RWPE2 (cell line): ENCODE measurements at regions not wholly inside any gene's neighbourhood (a gene's known extent, or its start where the extent isn't known, plus 50 kb on each side); places are given as distances from the start of the nearest gene placed in this dataset.
"Not testable (repeated sequence)": the region's sequence is repeated elsewhere in the genome, so short reads cannot be mapped to it uniquely, and the experiment has no call there.

Source experiments
- ATAC-seq: fragments of 200-7000 bp; cut with Tn5 transposase; 3 replicates; pipeline ENCODE4 v1.9.1; 2021; ENCODE audit warnings: low read depth
- DNase-seq: peaks from one replicate; pipeline ENCODE4 v3.0.0-alpha.2; 2020; ENCODE audit warnings: low spot score
- H3K27ac ChIP-seq: fragments of 450-650 bp; 2 replicates; pipeline ENCODE4 v1.5.1; 2017; ENCODE audit warnings: mild to moderate bottlenecking; ENCODE audit not compliant: poor library complexity, severe bottlenecking
- H3K27me3 ChIP-seq: fragments of 250-450 bp; sonication (Bioruptor Pico); 2 replicates; pipeline ENCODE4 v1.5.1; 2021; ENCODE audit warnings: mild to moderate bottlenecking, moderate library complexity; ENCODE audit not compliant: insufficient read depth, poor library complexity, severe bottlenecking
- H3K36me3 ChIP-seq: fragments of 250-450 bp; sonication (Bioruptor Pico); 2 replicates; pipeline ENCODE4 v1.5.1; 2020; ENCODE audit warnings: low read depth, mild to moderate bottlenecking, moderate library complexity
- H3K4me1 ChIP-seq: fragments of 250-450 bp; sonication (Bioruptor Pico); 2 replicates; pipeline ENCODE4 v1.5.1; 2021; ENCODE audit warnings: mild to moderate bottlenecking, moderate library complexity; ENCODE audit not compliant: insufficient read depth, poor library complexity, severe bottlenecking
- H3K4me3 ChIP-seq: fragments of 250-450 bp; sonication (Bioruptor Pico); 2 replicates; pipeline ENCODE4 v1.5.1; 2021; ENCODE audit warnings: mild to moderate bottlenecking, moderate library complexity; ENCODE audit not compliant: severe bottlenecking
- H3K9me3 ChIP-seq: fragments of 250-450 bp; sonication (Bioruptor Pico); 2 replicates; pipeline ENCODE4 v1.5.1; 2021; ENCODE audit warnings: mild to moderate bottlenecking, moderate library complexity; ENCODE audit not compliant: severe bottlenecking
- TF ChIP-seq, protein P1 (sequence below): fragments of 450-650 bp; IDR thresholded peaks from one replicate; pipeline ENCODE4 v1.5.1; 2017; ENCODE audit warnings: mild to moderate bottlenecking, moderate library complexity; ENCODE audit not compliant: poor library complexity, severe bottlenecking

DNA sequence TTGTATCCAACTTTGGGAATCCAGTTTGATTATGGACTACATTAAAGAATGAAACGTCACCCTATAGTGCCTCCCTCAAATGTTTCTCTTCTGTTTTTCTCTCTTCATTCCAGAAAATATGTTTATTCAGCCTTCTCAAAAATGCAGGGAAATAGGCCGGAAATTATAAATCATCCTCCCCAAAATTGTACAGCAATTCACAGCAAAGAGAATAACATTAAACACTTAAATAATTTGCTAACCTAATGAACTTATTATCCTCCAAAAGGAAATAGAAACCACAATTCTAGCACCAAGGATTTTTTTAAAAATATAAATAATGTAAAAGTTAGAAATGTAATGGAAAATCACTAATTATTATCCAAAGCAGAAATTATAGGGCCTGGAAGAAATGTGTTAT, 115.9 kb upstream of the CCNG1 start:
- H3K4me1 ChIP-seq = no peaks in the 10 kb centered on the region
- no peak overlapping the region for H3K27ac ChIP-seq
- ATAC-seq = no peak
- H3K9me3 ChIP-seq = no peaks in the 10 kb centered on the region
- no peaks in the 10 kb centered on the region for H3K36me3 ChIP-seq
- TF ChIP-seq, protein P1, sequence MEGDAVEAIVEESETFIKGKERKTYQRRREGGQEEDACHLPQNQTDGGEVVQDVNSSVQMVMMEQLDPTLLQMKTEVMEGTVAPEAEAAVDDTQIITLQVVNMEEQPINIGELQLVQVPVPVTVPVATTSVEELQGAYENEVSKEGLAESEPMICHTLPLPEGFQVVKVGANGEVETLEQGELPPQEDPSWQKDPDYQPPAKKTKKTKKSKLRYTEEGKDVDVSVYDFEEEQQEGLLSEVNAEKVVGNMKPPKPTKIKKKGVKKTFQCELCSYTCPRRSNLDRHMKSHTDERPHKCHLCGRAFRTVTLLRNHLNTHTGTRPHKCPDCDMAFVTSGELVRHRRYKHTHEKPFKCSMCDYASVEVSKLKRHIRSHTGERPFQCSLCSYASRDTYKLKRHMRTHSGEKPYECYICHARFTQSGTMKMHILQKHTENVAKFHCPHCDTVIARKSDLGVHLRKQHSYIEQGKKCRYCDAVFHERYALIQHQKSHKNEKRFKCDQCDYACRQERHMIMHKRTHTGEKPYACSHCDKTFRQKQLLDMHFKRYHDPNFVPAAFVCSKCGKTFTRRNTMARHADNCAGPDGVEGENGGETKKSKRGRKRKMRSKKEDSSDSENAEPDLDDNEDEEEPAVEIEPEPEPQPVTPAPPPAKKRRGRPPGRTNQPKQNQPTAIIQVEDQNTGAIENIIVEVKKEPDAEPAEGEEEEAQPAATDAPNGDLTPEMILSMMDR = no peak
- H3K4me3 ChIP-seq = no peak overlapping the region
- peaks cover 4% of the 10 kb centered on the region for H3K27me3 ChIP-seq
- no peak for DNase-seq

DNA sequence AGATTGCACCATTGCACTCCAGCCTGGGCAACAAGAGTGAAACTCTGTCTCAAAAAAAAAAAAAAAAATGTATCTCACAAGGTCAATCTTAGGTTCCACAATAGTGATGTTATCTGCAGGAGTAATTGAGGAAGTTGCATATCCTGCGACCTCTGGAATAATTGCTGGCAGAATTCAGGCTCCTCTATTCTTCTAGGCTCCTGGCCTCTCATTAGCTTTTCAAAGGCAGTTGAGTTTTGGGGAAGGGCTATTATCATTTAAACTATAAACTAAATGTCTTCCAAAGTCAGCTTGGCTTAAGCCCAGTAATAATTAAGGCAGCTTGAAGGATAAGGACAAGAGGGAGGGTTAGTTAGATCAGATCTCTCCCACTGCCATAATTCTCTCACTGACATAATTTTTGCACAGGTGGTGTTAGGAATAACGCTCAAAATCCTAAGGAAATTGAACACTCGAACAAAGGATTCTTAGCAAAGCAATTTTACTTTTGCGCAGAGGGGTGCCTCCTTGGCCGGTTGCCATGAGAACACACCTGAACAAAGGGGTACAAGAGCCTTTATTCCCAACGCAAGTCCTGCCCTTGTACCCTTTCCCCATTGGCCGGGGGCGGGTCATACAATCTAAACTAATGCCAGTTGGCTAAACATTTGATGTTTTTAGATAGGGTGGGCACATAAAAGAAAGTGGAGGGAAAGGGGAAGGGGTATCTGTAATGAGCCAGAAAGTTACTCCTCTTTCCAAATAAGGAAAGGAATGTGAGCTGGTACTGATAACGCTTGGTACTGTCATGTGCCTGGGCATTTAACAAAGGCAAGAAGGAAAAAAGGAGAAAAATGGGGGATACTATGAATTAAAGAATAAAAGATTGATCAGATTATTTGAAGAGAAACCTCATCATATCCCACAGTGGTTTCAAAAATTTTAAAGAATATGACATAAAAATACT, 106.4 kb upstream of the CCNG1 start:
- Histone ChIP-seq H3K9me3 (no peaks in the 10 kb centered on the region), H3K4me1 (no peaks in the 10 kb centered on the region), H3K4me3 (no peak overlapping the region), H3K27ac (no peak overlapping the region), H3K27me3 (no peaks in the 10 kb centered on the region), H3K36me3 (no peaks in the 10 kb centered on the region)
- TF ChIP-seq, protein P1 = no peak
- DNase-seq (no peak), ATAC-seq (no peak)

DNA sequence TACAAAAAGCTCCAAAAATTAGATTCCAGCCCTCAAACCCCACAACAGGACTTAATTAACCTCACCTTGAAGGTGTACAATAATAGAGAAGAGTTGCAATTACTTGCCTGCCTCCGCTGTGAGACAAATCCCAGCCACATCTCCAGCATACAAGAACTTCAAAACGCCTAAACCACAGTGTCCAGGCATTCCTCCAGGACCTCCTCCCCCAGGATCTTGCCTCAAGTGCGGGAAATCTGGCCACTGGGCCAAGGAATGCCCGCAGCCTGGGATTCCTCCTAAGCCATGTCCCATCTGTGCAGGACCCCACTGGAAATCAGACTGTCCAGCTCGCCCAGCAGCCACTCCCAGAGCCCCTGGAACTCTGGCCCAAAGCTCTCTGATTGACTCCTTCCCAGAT, 101.3 kb upstream of the CCNG1 start:
- not testable (repeated sequence) for H3K36me3 ChIP-seq, DNase-seq, H3K27ac ChIP-seq, ATAC-seq, H3K27me3 ChIP-seq, H3K4me1 ChIP-seq, H3K4me3 ChIP-seq, H3K9me3 ChIP-seq

DNA sequence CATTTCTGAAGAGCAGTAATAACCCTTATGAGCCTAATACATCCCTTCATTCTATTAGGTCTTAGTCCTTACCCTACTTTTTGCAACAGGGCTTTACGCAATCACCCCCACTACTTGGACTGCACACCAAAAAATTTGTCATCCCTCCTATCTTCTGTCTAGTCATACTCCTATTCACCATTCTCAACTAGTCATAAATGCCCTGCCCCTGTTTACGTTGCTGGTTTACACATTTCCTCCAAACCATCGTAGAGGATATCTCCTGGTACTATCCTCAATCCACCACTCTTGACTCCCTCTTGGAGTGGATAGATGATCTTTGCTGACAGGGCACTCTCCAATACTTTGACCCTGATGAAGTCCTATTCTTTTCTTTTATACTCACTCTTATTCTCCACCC, 98.2 kb upstream of the CCNG1 start:
- Histone ChIP-seq H3K4me1 (no peaks in the 10 kb centered on the region), H3K27me3 (no peaks in the 10 kb centered on the region), H3K36me3 (no peaks in the 10 kb centered on the region), H3K27ac (no peak overlapping the region), H3K4me3 (no peak overlapping the region), H3K9me3 (peaks cover 2% of the 10 kb centered on the region)
- ATAC-seq (no peak), DNase-seq (no peak)
- TF ChIP-seq, protein P1 = no peak

DNA sequence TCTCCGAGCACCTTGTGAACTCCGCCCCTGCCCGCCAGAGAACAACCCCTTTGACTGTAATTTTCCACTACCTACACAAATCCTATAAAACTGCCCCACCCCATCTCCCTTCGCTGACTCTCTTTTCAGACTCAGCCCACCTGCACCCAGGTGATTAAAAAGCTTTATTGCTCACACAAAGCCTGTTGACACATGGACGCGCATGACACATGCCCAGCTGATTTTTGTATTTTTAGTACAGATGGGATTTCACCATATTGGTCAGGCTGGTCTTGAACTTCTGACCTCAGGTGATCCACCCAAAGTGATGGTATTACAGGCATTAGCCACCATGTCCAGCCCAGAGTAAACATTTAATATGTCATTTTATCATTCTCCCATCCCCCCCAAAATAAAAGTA, 97.0 kb upstream of the CCNG1 start:
- not testable (repeated sequence) for H3K27ac ChIP-seq, H3K4me1 ChIP-seq, H3K36me3 ChIP-seq, DNase-seq, H3K4me3 ChIP-seq, H3K9me3 ChIP-seq, H3K27me3 ChIP-seq
- peak; percentile 51; the same call in 1 of the 3 replicates for ATAC-seq

DNA sequence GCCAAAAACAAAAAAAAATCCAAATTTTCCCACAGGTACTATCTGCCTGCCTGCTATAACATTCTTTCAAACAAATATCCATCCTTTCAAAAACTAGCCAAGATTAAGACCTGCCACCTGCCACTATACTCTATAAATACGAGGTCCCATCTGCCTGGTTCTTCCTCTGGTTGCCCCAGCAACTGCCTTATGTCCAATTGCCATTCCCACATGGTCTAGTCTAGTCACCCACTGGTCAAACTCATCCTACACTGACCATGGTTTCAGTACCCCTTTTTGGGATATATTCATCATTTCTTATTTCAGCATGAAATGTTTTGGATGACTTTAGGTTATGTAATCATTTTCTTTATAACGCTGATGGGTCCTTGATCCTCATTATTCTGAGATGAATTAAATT, 95.1 kb upstream of the CCNG1 start:
- no peak for DNase-seq
- ATAC-seq = no peak
- Histone ChIP-seq H3K4me1 (no peaks in the 10 kb centered on the region), H3K9me3 (peaks cover 2% of the 10 kb centered on the region), H3K27ac (no peak overlapping the region), H3K27me3 (no peaks in the 10 kb centered on the region), H3K36me3 (no peaks in the 10 kb centered on the region), H3K4me3 (no peak overlapping the region)
- TF ChIP-seq, protein P1 = no peak
